IMR-90 (cell line): ENCODE measurements at regions not wholly inside any gene's neighbourhood (a gene's known extent, or its start where the extent isn't known, plus 50 kb on each side); places are given as distances from the start of the nearest gene placed in this dataset.

ENCODE experiments used
- ATAC-seq: fragments of 200-7000 bp; cut with Tn5 transposase; 2 replicates; pipeline ENCODE4 v1.9.1; 2020; ENCODE audit warnings: low read depth, mild to moderate bottlenecking, moderate library complexity
- BruUV-seq: library from RNA; stranded (reverse); fragments of 400-500 nt; replicated peaks from 2 replicates; lab custom pipeline; 2021; lab: Mats Ljungman, UMichigan
- CTCF ChIA-PET: fragments of 300-600 bp; formaldehyde crosslinking; extraction: SDS; loops from one replicate; lab custom pipeline; 2021; ENCODE audit warnings: antibody characterized with exemption; lab: Yijun Ruan, JAX
- POLR2A ChIA-PET: fragments of 300-600 bp; sonication (Branson Sonifier 250); formaldehyde crosslinking; loops from one replicate; lab custom pipeline; 2022; ENCODE audit warnings: antibody characterized with exemption; ENCODE audit not compliant: unreplicated experiment; lab: Charles Lee
- DNase-seq: peaks from one replicate; pipeline ENCODE4 v3.0.0; 2013
- H2AFZ ChIP-seq: replicated peaks from 2 replicates; pipeline ENCODE3; 2013; ENCODE audit warnings: low read length, mild to moderate bottlenecking; ENCODE audit not compliant: poor library complexity
- H2AK5ac ChIP-seq: 2 replicates; pipeline ENCODE4 v1.6.1; 2013; ENCODE audit warnings: low read depth, low read length, inconsistent platforms
- H2AK9ac ChIP-seq: replicated peaks from 2 replicates; pipeline ENCODE3; 2013; ENCODE audit warnings: mild to moderate bottlenecking, low read depth, low read length, moderate library complexity; ENCODE audit not compliant: poor library complexity
- H2BK120ac ChIP-seq: 2 replicates; pipeline ENCODE4 v1.6.1; 2013; ENCODE audit warnings: low read depth, low read length, inconsistent platforms
- H2BK15ac ChIP-seq: 3 replicates; pipeline ENCODE4 v1.6.1; 2013; ENCODE audit warnings: low read depth, low read length, inconsistent platforms
- H2BK20ac ChIP-seq: 2 replicates; pipeline ENCODE4 v1.6.1; 2013; ENCODE audit warnings: low read depth, mild to moderate bottlenecking, inconsistent platforms, low read length, moderate library complexity
- H2BK5ac ChIP-seq: 2 replicates; pipeline ENCODE4 v1.6.1; 2013; ENCODE audit warnings: mild to moderate bottlenecking, low read depth, low read length, inconsistent platforms; ENCODE audit not compliant: poor library complexity, severe bottlenecking
- H3K14ac ChIP-seq: replicated peaks from 2 replicates; pipeline ENCODE4 v1.6.1; 2013; ENCODE audit warnings: low read depth, low read length, inconsistent platforms
- H3K18ac ChIP-seq: 2 replicates; pipeline ENCODE4 v1.6.1; 2013; ENCODE audit warnings: low read depth, low read length, control low read depth
- H3K23ac ChIP-seq: 2 replicates; pipeline ENCODE4 v1.6.1; 2013; ENCODE audit warnings: low read depth, low read length, inconsistent platforms
- H3K27ac ChIP-seq: 2 replicates; pipeline ENCODE4 v1.5.1; 2013; ENCODE audit warnings: mild to moderate bottlenecking, control low read depth, low read length; ENCODE audit not compliant: insufficient read depth
- H3K27me3 ChIP-seq: 2 replicates; pipeline ENCODE4 v1.6.1; 2013; ENCODE audit warnings: low read length; ENCODE audit not compliant: control insufficient read depth, insufficient read depth
- H3K36me3 ChIP-seq: 2 replicates; pipeline ENCODE4 v1.6.1; 2013; ENCODE audit warnings: low read length, mixed read lengths; ENCODE audit not compliant: control insufficient read depth, insufficient read depth
- H3K4ac ChIP-seq: 2 replicates; pipeline ENCODE4 v1.6.1; 2013; ENCODE audit warnings: low read depth, low read length, inconsistent platforms
- H3K4me1 ChIP-seq: 2 replicates; pipeline ENCODE4 v1.6.1; 2013; ENCODE audit warnings: low read length, mixed read lengths; ENCODE audit not compliant: control insufficient read depth, insufficient read depth
- H3K4me2 ChIP-seq: 2 replicates; pipeline ENCODE4 v1.6.1; 2013; ENCODE audit warnings: low read depth, mild to moderate bottlenecking, control low read depth, low read length, moderate library complexity
- H3K4me3 ChIP-seq: 2 replicates; pipeline ENCODE4 v1.5.1; 2013; ENCODE audit warnings: low read depth, mild to moderate bottlenecking, control low read depth, low read length, moderate library complexity; ENCODE audit not compliant: insufficient read depth
- H3K56ac ChIP-seq: 2 replicates; pipeline ENCODE4 v1.6.1; 2013; ENCODE audit warnings: low read length, inconsistent platforms; ENCODE audit not compliant: insufficient read depth; ENCODE audit errors: extremely low read depth
- H3K79me1 ChIP-seq, 2 experiments: 2 replicates each; pipeline ENCODE4 v1.6.1; 2013; ENCODE audit warnings: low read length in 2 of 2, inconsistent platforms in 1 of 2, low read depth in 1 of 2
- H3K9ac ChIP-seq: 2 replicates; pipeline ENCODE4 v1.6.1; 2013; ENCODE audit warnings: low read depth, low read length, control low read depth
- H3K9me1 ChIP-seq: 2 replicates; pipeline ENCODE4 v1.6.1; 2013; ENCODE audit warnings: low read length, inconsistent platforms; ENCODE audit not compliant: insufficient read depth
- H3K9me3 ChIP-seq: 2 replicates; pipeline ENCODE4 v1.6.1; 2013; ENCODE audit warnings: low read length; ENCODE audit not compliant: control insufficient read depth, insufficient read depth
- H4K20me1 ChIP-seq: 2 replicates; pipeline ENCODE4 v1.6.1; 2013; ENCODE audit warnings: low read length, inconsistent platforms; ENCODE audit not compliant: insufficient read depth
- H4K5ac ChIP-seq: 2 replicates; pipeline ENCODE4 v1.6.1; 2013; ENCODE audit warnings: mild to moderate bottlenecking, low read depth, low read length, control low read depth
- H4K8ac ChIP-seq, 2 experiments: 2 replicates each; pipeline ENCODE4 v1.6.1; 2013; ENCODE audit warnings: low read depth in 2 of 2, low read length in 2 of 2, control low read depth in 1 of 2, inconsistent platforms in 1 of 2
- H4K91ac ChIP-seq: 2 replicates; pipeline ENCODE4 v1.6.1; 2013; ENCODE audit warnings: low read depth, low read length, inconsistent platforms; ENCODE audit not compliant: insufficient read depth
- BHLHE40 ChIP-seq: fragments of 150-350 bp; IDR thresholded peaks from 2 replicates; pipeline ENCODE4 v1.6.1; 2016; ENCODE audit warnings: mild to moderate bottlenecking, low read depth, low read length
- CEBPB ChIP-seq: IDR thresholded peaks from 2 replicates; pipeline ENCODE4 v1.6.1; 2012; ENCODE audit warnings: low read depth, low read length, improper control_type of control experiment
- CHD1 ChIP-seq: IDR thresholded peaks from 2 replicates; pipeline ENCODE4 v1.6.1; 2012; ENCODE audit warnings: low read depth, low read length, improper control_type of control experiment
- CTCF ChIP-seq: conservative IDR thresholded peaks from 2 replicates; pipeline ENCODE4 v1.5.1; 2012; ENCODE audit warnings: mild to moderate bottlenecking, low read depth, low read length, improper control_type of control experiment
- FOS ChIP-seq: fragments of 150-350 bp; IDR thresholded peaks from 2 replicates; pipeline ENCODE4 v1.6.1; 2016; ENCODE audit warnings: low read depth, low read length
- MAFK ChIP-seq: IDR thresholded peaks from 2 replicates; pipeline ENCODE4 v1.6.1; 2012; ENCODE audit warnings: low read depth, low read length, improper control_type of control experiment
- MAZ ChIP-seq: IDR thresholded peaks from 2 replicates; pipeline ENCODE4 v1.6.1; 2012; ENCODE audit warnings: low read depth, mild to moderate bottlenecking, low read length, improper control_type of control experiment, moderate library complexity, borderline replicate concordance
- MXI1 ChIP-seq: IDR thresholded peaks from 2 replicates; pipeline ENCODE4 v1.6.1; 2012; ENCODE audit warnings: low read depth, mild to moderate bottlenecking, low read length, moderate library complexity, borderline replicate concordance
- NFE2L2 ChIP-seq: fragments of 150-350 bp; IDR thresholded peaks from 2 replicates; pipeline ENCODE4 v1.6.1; 2016; ENCODE audit warnings: low read depth, mild to moderate bottlenecking, low read length
- POLR2A ChIP-seq: IDR thresholded peaks from 2 replicates; pipeline ENCODE4 v1.6.1; 2012; ENCODE audit warnings: mild to moderate bottlenecking, low read depth, low read length
- RAD21 ChIP-seq: IDR thresholded peaks from 2 replicates; pipeline ENCODE4 v1.6.1; 2012; ENCODE audit warnings: low read length, improper control_type of control experiment
- RCOR1 ChIP-seq: IDR thresholded peaks from 2 replicates; pipeline ENCODE4 v1.6.1; 2012; ENCODE audit warnings: mild to moderate bottlenecking, low read length, improper control_type of control experiment; ENCODE audit not compliant: insufficient replicate concordance
- RFX5 ChIP-seq: IDR thresholded peaks from 2 replicates; pipeline ENCODE4 v1.8.0; 2012; ENCODE audit warnings: low read depth, mild to moderate bottlenecking, low read length, moderate library complexity
- SMC3 ChIP-seq: fragments of 150-350 bp; IDR thresholded peaks from 2 replicates; pipeline ENCODE4 v1.6.1; 2016; ENCODE audit warnings: low read depth, mild to moderate bottlenecking, antibody characterized with exemption, low read length, moderate library complexity
- WGBS, 2 experiments: methylation state at CpG; one replicate each; pipeline versions ENCODE4 v1.1.5 to v1.1.7; 2013; ENCODE audit warnings: missing lambda C conversion rate in 2 of 2; ENCODE audit not compliant: insufficient read length in 1 of 2; ENCODE audit errors: extremely low coverage in 2 of 2; 5-methylcytosine and 5-hydroxymethylcytosine counted together
- dilution Hi-C: fragments of 300-500 bp; cut with HindIII; formaldehyde crosslinking; loops from one replicate; pipeline ENCODE4 v1.14.3; 2018; ENCODE audit warnings: low sequenced_read_pairs; ENCODE audit not compliant: unreplicated experiment
- in situ Hi-C: fragments of 300-500 bp; cut with MboI; formaldehyde crosslinking; loops from 3 replicates; pipeline ENCODE4 v1.14.3; 2019; ENCODE audit warnings: low sequenced_read_pairs, inconsistent platforms, mixed read lengths
- intact Hi-C: fragments of 100-400 bp; cut with micrococcal nuclease; formaldehyde crosslinking; loops from 2 replicates; pipeline ENCODE4 v1.10.0; 2022
- TF ChIP-seq, protein P1 (sequence below): fragments of 150-350 bp; IDR thresholded peaks from 2 replicates; pipeline ENCODE4 v1.6.1; 2016; ENCODE audit warnings: low read depth, mild to moderate bottlenecking, low read length, moderate library complexity, borderline replicate concordance
- TF ChIP-seq, protein P2 (sequence below): fragments of 150-350 bp; IDR thresholded peaks from 2 replicates; pipeline ENCODE4 v1.6.1; 2017; ENCODE audit warnings: mild to moderate bottlenecking, antibody characterized with exemption, low read length, low read depth

DNA sequence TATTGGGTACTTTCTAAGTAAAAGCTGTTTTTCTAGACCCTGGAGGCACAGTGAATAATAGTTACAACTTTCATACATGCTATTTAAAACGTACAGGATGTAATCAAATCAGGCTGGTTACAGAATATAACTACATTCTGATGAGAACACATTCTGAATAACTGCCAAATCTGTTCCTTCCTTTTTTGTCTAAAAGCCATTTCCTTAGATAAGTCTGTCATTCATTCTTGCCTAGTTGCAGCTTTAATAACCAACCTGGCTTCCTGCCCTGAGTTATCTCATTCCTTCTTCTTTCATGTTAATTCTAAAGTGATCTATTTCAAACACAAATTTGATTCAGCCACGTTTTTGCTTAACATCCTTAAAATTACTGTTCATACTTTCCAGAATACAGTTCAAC, 189.7 kb upstream of the ITM2A start:
- intact Hi-C loops = no loop called here
- in situ Hi-C loops = no loop called here

More for the DNA sequence above, 189.7 kb upstream of the ITM2A start:
- Histone ChIP-seq H4K20me1 (no peaks in the 10 kb centered on the region), H3K27me3 (no peaks in the 10 kb centered on the region), H3K4ac (no peak overlapping the region), H3K4me3 (no peak overlapping the region), H3K79me1 (no peaks in the 10 kb centered on the region), H3K18ac (no peak overlapping the region), H3K14ac (no peak overlapping the region), H2AK9ac (no peak overlapping the region), H3K9me1 (no peaks in the 10 kb centered on the region), H3K23ac (no peak overlapping the region), H2BK20ac (no peak overlapping the region), H3K9ac (no peak overlapping the region), H3K4me2 (no peak overlapping the region), H2BK15ac (no peak overlapping the region), H4K91ac (no peak overlapping the region), H2BK120ac (no peak overlapping the region), H3K36me3 (no peaks in the 10 kb centered on the region), H4K8ac (no peak overlapping the region), H4K5ac (no peak overlapping the region), H3K27ac (no peak overlapping the region), H2AFZ (no peak overlapping the region), H3K9me3 (peaks cover 5% of the 10 kb centered on the region; the same call in 1 of the 2 replicates), H2BK5ac (no peak overlapping the region), H2AK5ac (no peak overlapping the region), H3K56ac (no peak overlapping the region), H3K4me1 (no peaks in the 10 kb centered on the region)
- TF ChIP-seq, protein P1, sequence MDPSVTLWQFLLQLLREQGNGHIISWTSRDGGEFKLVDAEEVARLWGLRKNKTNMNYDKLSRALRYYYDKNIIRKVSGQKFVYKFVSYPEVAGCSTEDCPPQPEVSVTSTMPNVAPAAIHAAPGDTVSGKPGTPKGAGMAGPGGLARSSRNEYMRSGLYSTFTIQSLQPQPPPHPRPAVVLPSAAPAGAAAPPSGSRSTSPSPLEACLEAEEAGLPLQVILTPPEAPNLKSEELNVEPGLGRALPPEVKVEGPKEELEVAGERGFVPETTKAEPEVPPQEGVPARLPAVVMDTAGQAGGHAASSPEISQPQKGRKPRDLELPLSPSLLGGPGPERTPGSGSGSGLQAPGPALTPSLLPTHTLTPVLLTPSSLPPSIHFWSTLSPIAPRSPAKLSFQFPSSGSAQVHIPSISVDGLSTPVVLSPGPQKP = no peak
- TF ChIP-seq, protein P2, sequence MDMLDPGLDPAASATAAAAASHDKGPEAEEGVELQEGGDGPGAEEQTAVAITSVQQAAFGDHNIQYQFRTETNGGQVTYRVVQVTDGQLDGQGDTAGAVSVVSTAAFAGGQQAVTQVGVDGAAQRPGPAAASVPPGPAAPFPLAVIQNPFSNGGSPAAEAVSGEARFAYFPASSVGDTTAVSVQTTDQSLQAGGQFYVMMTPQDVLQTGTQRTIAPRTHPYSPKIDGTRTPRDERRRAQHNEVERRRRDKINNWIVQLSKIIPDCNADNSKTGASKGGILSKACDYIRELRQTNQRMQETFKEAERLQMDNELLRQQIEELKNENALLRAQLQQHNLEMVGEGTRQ = no peak
- TF ChIP-seq CTCF = no peak
- TF ChIP-seq MAFK = no peak
- no peak for TF ChIP-seq FOS
- no peak for TF ChIP-seq SMC3
- no peak for TF ChIP-seq RAD21
- TF ChIP-seq BHLHE40 = no peak
- no peak for TF ChIP-seq MAZ
- TF ChIP-seq NFE2L2 = no peak
- TF ChIP-seq RFX5 = no peak
- no peak for TF ChIP-seq CHD1
- no peak for TF ChIP-seq MXI1
- TF ChIP-seq POLR2A = no peak
- TF ChIP-seq CEBPB = no peak
- TF ChIP-seq RCOR1 = no peak
- ATAC-seq = no peak
- WGBS, 2 experiments = no CpG with 5 or more reads among the region's 2 CpGs
- no TSS peak for BruUV-seq
- ChIA-PET POLR2A (no interaction called here), CTCF (no interaction called here)
- DNase-seq = no peak
- dilution Hi-C loops = no loop called here
